GM13976 (cell line): ENCODE measurements at regions not wholly inside any gene's neighbourhood (a gene's known extent, or its start where the extent isn't known, plus 50 kb on each side); places are given as distances from the start of the nearest gene placed in this dataset.

Experiments used
- DNase-seq: peaks from one replicate; pipeline ENCODE4 v3.0.0; 2012; ENCODE audit warnings: low spot score
- in situ Hi-C: fragments of 300-500 bp; cut with MboI; formaldehyde crosslinking; loops from one replicate; pipeline ENCODE4 v1.12.0; 2022; ENCODE audit warnings: low sequenced_read_pairs, mixed read lengths, inconsistent platforms; ENCODE audit not compliant: unreplicated experiment
- TF ChIP-seq, protein P1 (sequence below): IDR thresholded peaks from 2 replicates; pipeline ENCODE4 v1.5.1; 2012; ENCODE audit warnings: borderline replicate concordance, mild to moderate bottlenecking; ENCODE audit not compliant: insufficient read depth; ENCODE audit errors: extremely low read depth, missing control alignments, control extremely low read depth

DNA sequence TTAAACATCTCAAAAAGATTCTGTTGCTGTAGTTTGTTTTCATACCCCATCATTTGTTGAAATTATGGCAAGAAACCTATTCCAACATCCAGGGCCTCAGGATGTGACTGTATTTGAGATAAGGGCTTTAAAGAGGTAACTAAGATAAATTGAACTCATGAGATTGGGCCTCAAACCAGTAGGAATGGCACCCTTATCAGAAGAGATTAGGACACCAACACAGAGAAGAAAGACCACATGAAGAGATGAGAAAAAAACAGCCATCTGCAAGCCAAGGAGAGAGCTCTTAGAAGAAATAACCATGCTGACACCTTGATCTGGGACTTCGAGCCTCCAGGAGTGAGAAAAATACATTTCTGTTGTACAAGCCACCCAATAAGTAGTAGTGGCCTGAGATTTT is 157.7 kb downstream of the CGGBP1 start:
- TF ChIP-seq, protein P1, sequence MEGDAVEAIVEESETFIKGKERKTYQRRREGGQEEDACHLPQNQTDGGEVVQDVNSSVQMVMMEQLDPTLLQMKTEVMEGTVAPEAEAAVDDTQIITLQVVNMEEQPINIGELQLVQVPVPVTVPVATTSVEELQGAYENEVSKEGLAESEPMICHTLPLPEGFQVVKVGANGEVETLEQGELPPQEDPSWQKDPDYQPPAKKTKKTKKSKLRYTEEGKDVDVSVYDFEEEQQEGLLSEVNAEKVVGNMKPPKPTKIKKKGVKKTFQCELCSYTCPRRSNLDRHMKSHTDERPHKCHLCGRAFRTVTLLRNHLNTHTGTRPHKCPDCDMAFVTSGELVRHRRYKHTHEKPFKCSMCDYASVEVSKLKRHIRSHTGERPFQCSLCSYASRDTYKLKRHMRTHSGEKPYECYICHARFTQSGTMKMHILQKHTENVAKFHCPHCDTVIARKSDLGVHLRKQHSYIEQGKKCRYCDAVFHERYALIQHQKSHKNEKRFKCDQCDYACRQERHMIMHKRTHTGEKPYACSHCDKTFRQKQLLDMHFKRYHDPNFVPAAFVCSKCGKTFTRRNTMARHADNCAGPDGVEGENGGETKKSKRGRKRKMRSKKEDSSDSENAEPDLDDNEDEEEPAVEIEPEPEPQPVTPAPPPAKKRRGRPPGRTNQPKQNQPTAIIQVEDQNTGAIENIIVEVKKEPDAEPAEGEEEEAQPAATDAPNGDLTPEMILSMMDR: no peak
- DNase-seq: no peak
- in situ Hi-C loops: no loop called here

DNA sequence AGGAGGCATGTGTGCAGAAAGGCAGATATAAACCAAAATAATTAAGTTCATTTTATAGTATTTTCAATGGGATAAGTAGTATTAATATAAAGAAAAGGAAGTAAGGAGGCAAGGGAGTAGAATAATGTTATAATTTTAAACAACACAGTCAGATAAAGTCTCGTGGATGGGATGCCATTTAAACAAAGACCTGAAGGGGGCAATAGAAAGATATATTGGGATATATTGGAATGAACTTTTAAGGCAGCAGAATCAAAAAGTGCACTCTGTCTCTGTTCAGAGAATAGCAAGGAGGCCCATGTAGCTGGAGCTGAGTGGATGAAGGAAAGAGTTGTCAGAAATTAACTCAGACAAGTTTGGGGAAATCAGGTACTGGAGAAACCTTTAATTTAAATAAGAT is 158.7 kb downstream of the CGGBP1 start:
- in situ Hi-C loops: no loop called here
- peak; percentile 3 for DNase-seq
- TF ChIP-seq, protein P1: no peak

DNA sequence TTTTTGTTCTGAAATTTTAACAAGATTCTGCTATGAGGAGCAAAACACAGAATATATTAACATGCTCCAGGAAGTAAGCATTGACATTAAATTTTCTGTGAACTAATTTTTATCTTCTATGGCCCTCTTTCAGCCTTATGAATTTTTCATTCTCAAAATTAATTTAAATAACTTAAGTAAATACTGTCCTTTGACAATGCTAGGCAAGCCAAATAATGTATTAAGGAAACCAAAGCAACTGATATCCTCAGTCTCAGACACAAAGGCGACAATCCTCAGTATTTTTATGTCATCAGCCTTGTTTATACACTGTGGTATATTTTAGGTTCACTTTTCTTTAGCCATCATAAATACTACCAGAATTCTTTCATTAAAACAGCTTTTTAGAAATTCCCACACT is 159.8 kb downstream of the CGGBP1 start:
- in situ Hi-C loops: no loop called here
- TF ChIP-seq, protein P1: no peak
- DNase-seq: no peak

DNA sequence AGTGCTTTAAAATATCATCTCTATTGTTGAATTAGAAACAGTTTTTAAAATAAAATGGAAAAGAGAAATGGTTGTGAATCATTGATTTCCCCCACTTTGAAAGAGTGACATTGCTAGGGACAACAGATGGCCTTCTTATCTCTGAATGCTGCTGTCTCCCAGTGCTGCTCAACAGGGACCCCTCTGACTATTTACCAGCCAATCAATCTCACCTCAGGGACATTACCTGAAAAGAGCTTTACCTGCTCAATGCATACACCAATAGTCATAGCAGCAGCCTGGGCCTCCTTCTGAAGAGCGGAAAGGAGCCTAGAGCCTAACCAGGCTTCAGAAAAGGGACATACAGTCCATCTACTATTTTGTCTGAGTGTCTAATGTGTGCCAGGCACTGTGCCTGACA is 162.8 kb downstream of the CGGBP1 start:
- TF ChIP-seq, protein P1: no peak
- in situ Hi-C loops: no loop called here
- no peak for DNase-seq

DNA sequence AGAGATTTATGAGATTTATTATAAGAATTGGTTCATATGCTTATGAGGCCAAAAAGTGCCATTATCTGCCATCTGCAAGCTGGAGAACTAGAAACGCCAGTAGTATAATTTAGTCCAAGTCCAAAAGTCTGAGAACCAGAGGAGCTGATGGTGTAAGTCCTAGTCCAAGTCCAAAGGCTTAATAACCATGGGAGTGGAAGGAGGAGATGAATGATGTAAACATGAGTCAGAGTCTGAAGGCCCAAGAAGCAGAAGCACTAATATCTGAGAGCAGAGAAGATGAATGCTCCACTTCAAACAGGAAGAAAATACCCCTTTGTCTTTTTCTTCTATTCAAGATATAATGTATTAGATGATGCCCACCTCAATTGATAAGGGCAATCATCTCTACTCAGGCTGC is 185.7 kb downstream of the CGGBP1 start:
- TF ChIP-seq, protein P1: no peak
- in situ Hi-C loops: no loop called here

DNA sequence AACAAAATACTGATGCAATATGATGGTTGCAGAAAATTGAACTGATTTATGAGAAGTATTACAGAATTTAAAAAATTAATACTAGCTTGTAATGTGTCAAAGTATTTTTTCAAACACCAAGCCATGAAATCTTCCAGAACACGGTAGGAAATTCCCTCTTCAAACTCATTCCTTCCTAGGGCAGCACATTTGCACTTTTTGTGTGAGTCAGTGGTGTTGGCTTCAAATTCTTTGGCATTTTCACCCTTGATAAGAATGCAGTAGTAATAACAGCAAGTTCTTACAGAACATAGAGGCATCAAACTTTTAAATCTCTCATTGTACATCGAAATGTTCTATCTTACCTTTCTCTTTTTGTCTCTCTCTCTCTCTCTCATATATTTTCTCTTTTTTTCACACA is 191.8 kb downstream of the CGGBP1 start:
- in situ Hi-C loops: no loop called here

More for the DNA sequence above, 185.7 kb downstream of the CGGBP1 start:
- no peak for DNase-seq

More for the DNA sequence above, 191.8 kb downstream of the CGGBP1 start:
- no peak for DNase-seq
- TF ChIP-seq, protein P1: no peak
